ENCODE measurements at regions not wholly inside any gene's neighbourhood (a gene's known extent, or its start where the extent isn't known, plus 50 kb on each side); places are given as distances from the start of the nearest gene placed in this dataset.

GRCh38 chr6:8664700-8665099, 229.4 kb upstream of the SLC35B3 start:
- Histone ChIP-seq H3K4me3 (no peak overlapping the region), H3K9me3 (no peaks in the 10 kb centered on the region), H3K36me3 (ENCODE audit: low read depth) (no peaks in the 10 kb centered on the region), H3K4me1 (ENCODE audit: low read depth) (no peaks in the 10 kb centered on the region)
- intact Hi-C loops (cut with DNase I, micrococcal nuclease), result no loop called here
- ATAC-seq, result no peak
- no peak for TF ChIP-seq CTCF (IDR thresholded peaks at IDR 0.05)
- DNase-seq, result no peak

GRCh38 chr6:8664070-8664469, 228.7 kb upstream of the SLC35B3 start:
- intact Hi-C loops (cut with DNase I, micrococcal nuclease), result no loop called here
- no peak for ATAC-seq

GRCh38 chr6:8659404-8660189, 224.3 kb upstream of the SLC35B3 start:
- intact Hi-C loops (cut with DNase I, micrococcal nuclease), result no loop called here
- Histone ChIP-seq H3K9me3 (no peaks in the 10 kb centered on the region), H3K36me3 (ENCODE audit: low read depth) (no peaks in the 10 kb centered on the region), H3K4me1 (ENCODE audit: low read depth) (no peaks in the 10 kb centered on the region), H3K4me3 (no peak overlapping the region)
- no peak for DNase-seq
- ATAC-seq, result no peak
- no peak for TF ChIP-seq CTCF (IDR thresholded peaks at IDR 0.05)

More at GRCh38 chr6:8664070-8664469, 228.7 kb upstream of the SLC35B3 start:
- H3K9me3 ChIP-seq, result no peaks in the 10 kb centered on the region
- TF ChIP-seq CTCF (IDR thresholded peaks at IDR 0.05), result no peak
- no peak for DNase-seq
- H3K4me3 ChIP-seq, result no peak overlapping the region
- no peaks in the 10 kb centered on the region for H3K4me1 ChIP-seq (ENCODE audit: low read depth)
- no peaks in the 10 kb centered on the region for H3K36me3 ChIP-seq (ENCODE audit: low read depth)

- TF ChIP-seq CTCF (IDR thresholded peaks at IDR 0.05), result no peak
- intact Hi-C loops (cut with DNase I, micrococcal nuclease), result no loop called here
- Histone ChIP-seq H3K4me3 (no peak overlapping the region), H3K9me3 (no peaks in the 10 kb centered on the region), H3K36me3 (ENCODE audit: low read depth) (no peaks in the 10 kb centered on the region), H3K4me1 (ENCODE audit: low read depth) (no peaks in the 10 kb centered on the region)
- no peak for DNase-seq
- no peak for ATAC-seq
Observed at GRCh38 chr6:8658416-8658815, 223.1 kb upstream of the SLC35B3 start.

GRCh38 chr6:8657522-8657921, 222.2 kb upstream of the SLC35B3 start:
- H3K4me3 ChIP-seq, result no peak overlapping the region
- H3K4me1 ChIP-seq (ENCODE audit: low read depth), result no peaks in the 10 kb centered on the region
- DNase-seq (no peak), ATAC-seq (no peak)
- no peaks in the 10 kb centered on the region for H3K36me3 ChIP-seq (ENCODE audit: low read depth)
- H3K9me3 ChIP-seq, result no peaks in the 10 kb centered on the region
- TF ChIP-seq CTCF (IDR thresholded peaks at IDR 0.05), result no peak
- intact Hi-C loops (cut with DNase I, micrococcal nuclease), result no loop called here
